ENCODE measurements at regions not wholly inside any gene's neighbourhood (a gene's known extent, or its start where the extent isn't known, plus 50 kb on each side); places are given as distances from the start of the nearest gene placed in this dataset.

DNA sequence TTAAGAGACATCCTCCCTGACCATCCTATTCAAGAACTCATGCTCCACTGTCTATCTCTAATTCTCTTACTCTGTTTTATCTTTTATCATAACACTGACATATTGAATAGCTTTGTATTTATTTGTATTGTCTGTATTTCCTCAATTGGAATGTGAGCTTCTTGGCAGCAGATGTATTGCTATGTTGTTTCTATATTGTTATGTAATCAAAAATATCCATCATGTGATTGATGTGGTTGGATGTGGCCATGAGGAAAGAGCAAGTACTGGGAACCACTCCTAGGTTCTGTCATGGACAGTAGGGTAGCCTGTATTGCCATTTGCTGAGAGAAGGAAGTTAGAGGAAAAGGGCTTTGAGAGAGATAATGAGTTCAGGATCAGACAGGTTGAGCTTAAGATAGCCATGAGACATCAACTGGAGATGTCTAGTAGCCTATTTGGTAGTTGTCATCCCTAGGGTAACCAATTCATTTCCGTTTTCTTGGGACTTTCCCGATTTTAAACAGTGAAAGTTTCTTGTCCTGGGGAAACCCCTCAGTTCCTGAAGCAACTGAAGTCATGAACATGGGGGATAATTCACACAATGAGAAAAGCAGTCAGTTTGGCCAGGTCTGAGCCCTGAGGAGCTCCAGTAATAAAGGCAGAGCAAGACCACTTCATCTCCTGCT lies 404.5 kb downstream of the INSC start:
- no peak for DNase-seq
- no peaks in the 10 kb centered on the region for H3K79me2 ChIP-seq (ENCODE audit: low read length)
- no peak overlapping the region for H3K9ac ChIP-seq (ENCODE audit: low read length)
- 0 out of 2 replicates have a peak, but pooled peaks cover 6% of the 10 kb centered on the region for H3K27me3 ChIP-seq (ENCODE audit: low read length)
- H3K36me3 ChIP-seq (ENCODE audit: insufficient read depth, low read length) = no peaks in the 10 kb centered on the region
- no peaks in the 10 kb centered on the region for H3K4me1 ChIP-seq (ENCODE audit: low read length)
- no peak overlapping the region for H3K27ac ChIP-seq (ENCODE audit: low read length)
- H3K9me3 ChIP-seq (ENCODE audit: low read length) = peaks cover 6% of the 10 kb centered on the region; the same call in 1 of the 2 replicates
- no peak overlapping the region for H3K4me3 ChIP-seq (ENCODE audit: low read length)
- no peaks in the 10 kb centered on the region for H4K20me1 ChIP-seq (ENCODE audit: insufficient read depth, low read depth, low read length)
- no peaks in the 10 kb centered on the region for H3K9me2 ChIP-seq (replicated peaks; ENCODE audit: insufficient read depth, low read length)
- H3K4me2 ChIP-seq (ENCODE audit: low read depth, low read length, poor library complexity, severe bottlenecking) = no peak overlapping the region
- H2AFZ ChIP-seq (ENCODE audit: low read length) = no peak overlapping the region

DNA sequence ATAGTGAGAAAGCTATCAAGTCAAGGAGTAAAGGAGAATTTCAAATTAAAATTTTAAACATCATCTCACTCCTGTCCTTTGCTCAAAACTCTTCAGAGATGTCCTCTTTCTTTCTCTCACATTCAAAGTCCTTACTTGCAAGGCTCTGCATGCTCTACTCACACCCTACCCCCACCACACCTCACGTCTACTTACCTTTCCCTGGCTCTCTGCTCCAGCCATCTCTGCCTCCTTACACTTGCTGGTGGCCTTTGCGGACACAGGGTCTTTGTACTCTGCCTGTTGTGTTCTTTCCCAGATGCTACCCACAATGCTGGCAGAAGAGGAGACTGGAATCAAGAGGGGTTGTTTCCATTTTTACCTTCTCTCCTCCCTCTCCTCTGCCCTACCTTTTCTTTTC lies 405.2 kb downstream of the INSC start:
- peaks cover 3% of the 10 kb centered on the region; the same call in 1 of the 2 replicates for H3K9me3 ChIP-seq (ENCODE audit: low read length)
- no peaks in the 10 kb centered on the region for H3K4me1 ChIP-seq (ENCODE audit: low read length)
- H2AFZ ChIP-seq (ENCODE audit: low read length) = no peak overlapping the region
- no peak overlapping the region for H3K4me2 ChIP-seq (ENCODE audit: low read depth, low read length, poor library complexity, severe bottlenecking)
- no peaks in the 10 kb centered on the region for H3K79me2 ChIP-seq (ENCODE audit: low read length)
- DNase-seq = no peak
- H3K27ac ChIP-seq (ENCODE audit: low read length) = no peak overlapping the region
- no peaks in the 10 kb centered on the region for H3K9me2 ChIP-seq (replicated peaks; ENCODE audit: insufficient read depth, low read length)
- 0 out of 2 replicates have a peak, but pooled peaks cover 6% of the 10 kb centered on the region for H3K27me3 ChIP-seq (ENCODE audit: low read length)
- H3K36me3 ChIP-seq (ENCODE audit: insufficient read depth, low read length) = no peaks in the 10 kb centered on the region
- no peak overlapping the region for H3K4me3 ChIP-seq (ENCODE audit: low read length)
- H4K20me1 ChIP-seq (ENCODE audit: insufficient read depth, low read depth, low read length) = no peaks in the 10 kb centered on the region
- no peak overlapping the region for H3K9ac ChIP-seq (ENCODE audit: low read length)

DNA sequence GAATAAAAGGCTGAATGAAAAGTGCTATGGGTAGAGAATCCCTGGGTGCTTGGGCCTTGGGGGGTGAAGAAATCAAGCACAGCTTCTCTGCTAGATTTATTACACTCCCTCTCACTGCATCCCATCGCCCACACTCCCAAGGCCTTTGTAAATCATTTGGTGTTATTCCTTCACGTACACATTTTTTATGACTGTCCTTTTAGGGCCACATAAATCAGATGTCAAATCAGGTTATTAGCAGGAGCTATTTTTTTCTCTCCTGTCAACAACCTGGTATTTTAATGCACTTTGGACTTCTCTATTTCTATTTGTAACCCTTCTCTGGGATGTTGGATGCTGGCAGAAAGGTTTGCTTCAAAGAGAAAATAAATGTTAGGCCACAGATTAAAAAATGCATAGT lies 408.8 kb downstream of the INSC start:
- H4K20me1 ChIP-seq (ENCODE audit: insufficient read depth, low read depth, low read length) = no peaks in the 10 kb centered on the region
- H3K4me1 ChIP-seq (ENCODE audit: low read length) = no peaks in the 10 kb centered on the region

DNA sequence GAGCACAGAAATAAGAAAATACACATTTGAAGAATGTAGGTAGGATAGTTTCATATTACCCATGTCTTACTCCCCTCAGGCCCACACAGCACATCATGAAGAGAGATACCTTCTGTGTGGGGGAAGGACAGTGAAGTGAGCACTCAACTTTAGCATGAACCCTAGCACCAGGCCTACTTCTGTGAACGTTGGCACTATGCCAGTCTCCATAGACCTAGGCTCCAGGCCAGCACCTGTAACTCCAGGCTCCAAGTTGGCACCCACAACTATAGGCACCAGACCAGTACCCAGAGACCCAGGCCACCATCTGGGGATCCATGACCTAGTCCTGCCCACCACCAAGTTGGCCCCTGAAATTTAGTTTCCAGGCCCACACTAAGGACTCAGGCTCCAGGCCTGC lies 410.9 kb downstream of the INSC start:
- no peak overlapping the region for H3K4me3 ChIP-seq (ENCODE audit: low read length)
- H2AFZ ChIP-seq (ENCODE audit: low read length) = no peak overlapping the region
- H3K79me2 ChIP-seq (ENCODE audit: low read length) = no peaks in the 10 kb centered on the region
- no peak overlapping the region for H3K4me2 ChIP-seq (ENCODE audit: low read depth, low read length, poor library complexity, severe bottlenecking)
- 0 out of 2 replicates have a peak, but pooled peaks cover 4% of the 10 kb centered on the region for H3K27me3 ChIP-seq (ENCODE audit: low read length)
- no peaks in the 10 kb centered on the region for H4K20me1 ChIP-seq (ENCODE audit: insufficient read depth, low read depth, low read length)
- no peak overlapping the region for H3K27ac ChIP-seq (ENCODE audit: low read length)
- H3K4me1 ChIP-seq (ENCODE audit: low read length) = no peaks in the 10 kb centered on the region
- H3K9me2 ChIP-seq (replicated peaks; ENCODE audit: insufficient read depth, low read length) = no peaks in the 10 kb centered on the region
- no peaks in the 10 kb centered on the region for H3K36me3 ChIP-seq (ENCODE audit: insufficient read depth, low read length)
- no peak for DNase-seq
- H3K9me3 ChIP-seq (ENCODE audit: low read length) = peaks cover 3% of the 10 kb centered on the region; the same call in 1 of the 2 replicates
- H3K9ac ChIP-seq (ENCODE audit: low read length) = no peak overlapping the region

More for the DNA sequence above, 408.8 kb downstream of the INSC start:
- H3K4me3 ChIP-seq (ENCODE audit: low read length) = no peak overlapping the region
- peaks cover 3% of the 10 kb centered on the region; the same call in 1 of the 2 replicates for H3K9me3 ChIP-seq (ENCODE audit: low read length)
- DNase-seq = no peak
- no peaks in the 10 kb centered on the region for H3K79me2 ChIP-seq (ENCODE audit: low read length)
- H3K27ac ChIP-seq (ENCODE audit: low read length) = no peak overlapping the region
- H3K36me3 ChIP-seq (ENCODE audit: insufficient read depth, low read length) = no peaks in the 10 kb centered on the region
- no peaks in the 10 kb centered on the region for H3K9me2 ChIP-seq (replicated peaks; ENCODE audit: insufficient read depth, low read length)
- no peak overlapping the region for H2AFZ ChIP-seq (ENCODE audit: low read length)
- H3K27me3 ChIP-seq (ENCODE audit: low read length) = 0 out of 2 replicates have a peak, but pooled peaks cover 4% of the 10 kb centered on the region
- H3K4me2 ChIP-seq (ENCODE audit: low read depth, low read length, poor library complexity, severe bottlenecking) = no peak overlapping the region
- no peak overlapping the region for H3K9ac ChIP-seq (ENCODE audit: low read length)

DNA sequence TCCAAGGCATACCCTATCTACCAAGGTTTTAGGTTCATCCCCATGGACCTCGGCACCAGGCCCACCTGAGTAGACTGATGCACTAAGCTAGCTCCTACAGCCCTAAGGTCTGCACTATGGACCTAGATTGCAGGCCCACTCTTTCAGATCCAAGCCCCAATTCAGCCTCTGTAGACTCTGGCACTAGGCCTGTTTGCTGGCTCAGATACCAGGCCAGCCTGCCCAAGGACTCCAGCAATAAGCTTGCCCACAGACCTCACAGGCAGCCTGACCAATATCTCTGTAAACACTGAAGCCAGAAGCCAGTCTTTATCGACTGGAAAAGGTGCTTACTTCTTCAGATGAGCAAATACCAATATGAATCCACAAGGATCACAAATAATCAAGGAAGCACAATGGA lies 411.3 kb downstream of the INSC start:
- Histone ChIP-seq H3K9me3 (ENCODE audit: low read length) (peaks cover 3% of the 10 kb centered on the region; the same call in 1 of the 2 replicates), H3K4me3 (ENCODE audit: low read length) (no peak overlapping the region), H3K79me2 (ENCODE audit: low read length) (no peaks in the 10 kb centered on the region), H2AFZ (ENCODE audit: low read length) (no peak overlapping the region), H3K27me3 (ENCODE audit: low read length) (0 out of 2 replicates have a peak, but pooled peaks cover 4% of the 10 kb centered on the region), H3K27ac (ENCODE audit: low read length) (no peak overlapping the region), H3K4me1 (ENCODE audit: low read length) (no peaks in the 10 kb centered on the region), H3K9me2 (replicated peaks; ENCODE audit: insufficient read depth, low read length) (no peaks in the 10 kb centered on the region), H3K4me2 (ENCODE audit: low read depth, low read length, poor library complexity, severe bottlenecking) (no peak overlapping the region), H4K20me1 (ENCODE audit: insufficient read depth, low read depth, low read length) (no peaks in the 10 kb centered on the region), H3K9ac (ENCODE audit: low read length) (no peak overlapping the region), H3K36me3 (ENCODE audit: insufficient read depth, low read length) (no peaks in the 10 kb centered on the region)
- DNase-seq = no peak

DNA sequence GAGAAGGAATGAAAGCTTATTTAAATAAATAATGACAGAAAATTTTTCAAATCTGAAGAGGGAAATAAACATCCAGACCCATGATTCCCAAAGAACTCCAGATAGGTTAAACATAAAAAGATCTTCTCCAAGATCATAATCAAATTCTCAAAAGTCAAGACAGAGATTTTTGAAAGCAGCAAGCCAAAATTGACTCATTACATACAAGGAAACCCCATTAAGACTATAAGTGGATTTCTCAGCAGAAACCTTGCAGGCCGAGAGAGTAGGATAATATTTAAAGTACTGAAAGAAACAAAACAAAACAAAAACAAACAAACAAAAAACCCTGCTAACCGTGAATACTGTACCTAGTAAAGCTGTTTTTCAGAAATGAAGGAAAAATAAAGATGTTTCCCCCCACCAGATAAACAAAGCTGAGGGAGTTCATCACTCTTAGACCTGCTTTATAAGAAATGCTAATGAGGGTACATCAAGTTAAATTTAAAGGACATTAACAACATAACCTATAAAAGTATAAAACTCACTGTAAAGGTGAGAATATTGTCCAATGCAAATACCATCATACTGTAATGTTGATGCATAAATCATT lies 412.2 kb downstream of the INSC start:
- Histone ChIP-seq H3K9me3 (ENCODE audit: low read length) (peaks cover 3% of the 10 kb centered on the region; the same call in 1 of the 2 replicates), H2AFZ (ENCODE audit: low read length) (no peak overlapping the region), H3K27me3 (ENCODE audit: low read length) (peaks cover 4% of the 10 kb centered on the region; the same call in 1 of the 2 replicates), H3K9ac (ENCODE audit: low read length) (no peak overlapping the region), H3K36me3 (ENCODE audit: insufficient read depth, low read length) (no peaks in the 10 kb centered on the region), H3K79me2 (ENCODE audit: low read length) (no peaks in the 10 kb centered on the region), H3K27ac (ENCODE audit: low read length) (no peak overlapping the region), H3K4me3 (ENCODE audit: low read length) (no peak overlapping the region), H4K20me1 (ENCODE audit: insufficient read depth, low read depth, low read length) (no peaks in the 10 kb centered on the region), H3K4me1 (ENCODE audit: low read length) (no peaks in the 10 kb centered on the region), H3K4me2 (ENCODE audit: low read depth, low read length, poor library complexity, severe bottlenecking) (no peak overlapping the region), H3K9me2 (replicated peaks; ENCODE audit: insufficient read depth, low read length) (no peaks in the 10 kb centered on the region)
- no peak for DNase-seq

DNA sequence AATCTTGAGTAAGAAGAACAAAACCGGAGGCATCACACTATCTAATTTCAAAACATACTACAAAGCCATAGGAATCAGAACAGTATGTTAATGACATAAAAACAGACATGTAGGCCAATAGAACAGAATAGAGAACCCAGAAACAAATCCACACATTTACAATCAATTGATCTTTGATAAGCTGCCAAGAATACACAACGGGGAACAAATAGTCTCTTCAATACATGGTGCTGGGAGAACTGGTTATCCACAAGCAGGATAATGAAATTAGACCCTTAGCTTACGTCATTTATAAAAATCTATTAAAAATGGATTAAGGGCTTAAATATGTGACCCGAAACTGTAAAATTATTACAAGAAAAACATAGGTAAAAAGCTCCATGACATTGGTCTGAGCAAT lies 417.7 kb downstream of the INSC start:
- H3K9me2 ChIP-seq (replicated peaks; ENCODE audit: insufficient read depth, low read length) = no peaks in the 10 kb centered on the region
- H3K27ac ChIP-seq (ENCODE audit: low read length) = no peak overlapping the region
- H3K4me2 ChIP-seq (ENCODE audit: low read depth, low read length, poor library complexity, severe bottlenecking) = no peak overlapping the region

DNA sequence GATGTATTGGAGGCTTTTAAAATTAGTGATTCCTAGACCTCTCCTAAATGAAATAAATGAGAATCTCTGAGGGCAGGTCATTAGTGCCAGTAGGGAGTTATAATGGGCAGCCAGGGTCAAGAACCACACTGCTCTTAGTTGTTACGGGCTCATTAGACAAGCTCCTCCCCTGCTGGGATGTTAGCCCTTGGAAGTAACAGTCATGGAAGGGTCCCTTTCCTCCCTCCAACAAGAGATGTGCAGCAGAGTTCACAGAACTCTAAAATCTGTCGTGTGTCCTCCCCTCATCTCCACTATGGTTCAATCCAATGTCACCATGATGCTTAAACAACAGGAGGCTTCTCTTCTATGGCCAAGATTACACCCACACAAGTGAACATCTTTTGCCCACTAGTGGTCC lies 419.5 kb downstream of the INSC start:
- Histone ChIP-seq H3K4me3 (ENCODE audit: low read length) (no peak overlapping the region), H3K9me2 (replicated peaks; ENCODE audit: insufficient read depth, low read length) (no peaks in the 10 kb centered on the region)

More for the DNA sequence above, 417.7 kb downstream of the INSC start:
- no peaks in the 10 kb centered on the region for H4K20me1 ChIP-seq (ENCODE audit: insufficient read depth, low read depth, low read length)
- no peak overlapping the region for H2AFZ ChIP-seq (ENCODE audit: low read length)
- DNase-seq = no peak
- H3K9me3 ChIP-seq (ENCODE audit: low read length) = no peaks in the 10 kb centered on the region
- no peak overlapping the region for H3K4me3 ChIP-seq (ENCODE audit: low read length)
- H3K4me1 ChIP-seq (ENCODE audit: low read length) = no peaks in the 10 kb centered on the region
- no peaks in the 10 kb centered on the region for H3K79me2 ChIP-seq (ENCODE audit: low read length)
- H3K27me3 ChIP-seq (ENCODE audit: low read length) = no peaks in the 10 kb centered on the region; the same call in 1 of the 2 replicates
- H3K36me3 ChIP-seq (ENCODE audit: insufficient read depth, low read length) = no peaks in the 10 kb centered on the region
- H3K9ac ChIP-seq (ENCODE audit: low read length) = no peak overlapping the region

More for the DNA sequence above, 419.5 kb downstream of the INSC start:
- Histone ChIP-seq H3K36me3 (ENCODE audit: insufficient read depth, low read length) (no peaks in the 10 kb centered on the region), H3K9ac (ENCODE audit: low read length) (no peak overlapping the region), H3K4me2 (ENCODE audit: low read depth, low read length, poor library complexity, severe bottlenecking) (no peak overlapping the region), H3K79me2 (ENCODE audit: low read length) (no peaks in the 10 kb centered on the region), H3K27ac (ENCODE audit: low read length) (no peak overlapping the region), H3K4me1 (ENCODE audit: low read length) (no peaks in the 10 kb centered on the region), H2AFZ (ENCODE audit: low read length) (no peak overlapping the region), H3K9me3 (ENCODE audit: low read length) (no peaks in the 10 kb centered on the region), H4K20me1 (ENCODE audit: insufficient read depth, low read depth, low read length) (no peaks in the 10 kb centered on the region), H3K27me3 (ENCODE audit: low read length) (no peaks in the 10 kb centered on the region; the same call in 1 of the 2 replicates)
- no peak for DNase-seq
